ENCODE measurements at regions not wholly inside any gene's neighbourhood (a gene's known extent, or its start where the extent isn't known, plus 50 kb on each side); places are given as distances from the start of the nearest gene placed in this dataset.

DNA sequence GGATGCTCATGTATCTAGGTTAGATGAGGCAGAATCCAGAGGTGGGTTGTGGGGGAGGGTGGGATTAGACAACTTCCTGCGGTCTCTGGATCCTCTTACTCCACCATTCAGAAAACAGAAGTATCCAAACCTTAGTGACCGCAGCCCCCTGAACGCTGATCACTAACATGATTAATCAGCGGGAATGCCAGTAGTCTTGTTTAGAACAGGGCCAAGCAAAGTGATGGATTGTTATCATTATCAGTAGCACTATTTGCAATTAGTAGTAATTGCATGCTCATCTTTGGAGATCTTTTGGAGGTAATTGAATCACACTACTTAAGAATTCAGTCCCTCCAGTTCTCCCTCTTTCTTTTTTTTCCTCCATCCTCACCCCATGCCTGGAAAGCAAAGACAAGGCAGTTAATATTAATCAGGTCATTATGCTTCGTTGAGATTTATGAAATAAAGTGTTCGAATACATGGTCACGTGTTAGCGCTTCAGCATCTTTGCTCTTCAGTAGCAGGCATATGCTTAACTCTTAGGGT lies 182.8 kb upstream of the NTF3 start:
- Histone ChIP-seq H4K20me1 (ENCODE audit: insufficient read depth, low read length) (no peaks in the 10 kb centered on the region), H2AFZ (ENCODE audit: low read length) (no peak overlapping the region), H3K27ac (ENCODE audit: low read depth, low read length, poor library complexity, severe bottlenecking) (no peak overlapping the region), H3K4me3 (ENCODE audit: low read depth, low read length, poor library complexity, severe bottlenecking) (no peak overlapping the region), H3K79me2 (ENCODE audit: insufficient read depth, low read depth, low read length) (no peaks in the 10 kb centered on the region), H3K4me2 (ENCODE audit: low read length) (no peak overlapping the region), H3K9me2 (ENCODE audit: insufficient read depth, low read length) (no peaks in the 10 kb centered on the region), H3K9me3 (ENCODE audit: low read length) (no peaks in the 10 kb centered on the region), H3K36me3 (ENCODE audit: insufficient read depth, low read length) (no peaks in the 10 kb centered on the region), H3K4me1 (ENCODE audit: insufficient read depth, low read length, poor library complexity, severe bottlenecking) (no peaks in the 10 kb centered on the region)
- intact Hi-C loops (cut with micrococcal nuclease; ENCODE audit: unreplicated experiment): no loop called here
- CTCF ChIA-PET (ENCODE audit: unreplicated experiment): no interaction called here
- DNase-seq (ENCODE audit: low spot score): no peak
- POLR2A ChIA-PET: no interaction called here
- TF ChIP-seq, protein P1, sequence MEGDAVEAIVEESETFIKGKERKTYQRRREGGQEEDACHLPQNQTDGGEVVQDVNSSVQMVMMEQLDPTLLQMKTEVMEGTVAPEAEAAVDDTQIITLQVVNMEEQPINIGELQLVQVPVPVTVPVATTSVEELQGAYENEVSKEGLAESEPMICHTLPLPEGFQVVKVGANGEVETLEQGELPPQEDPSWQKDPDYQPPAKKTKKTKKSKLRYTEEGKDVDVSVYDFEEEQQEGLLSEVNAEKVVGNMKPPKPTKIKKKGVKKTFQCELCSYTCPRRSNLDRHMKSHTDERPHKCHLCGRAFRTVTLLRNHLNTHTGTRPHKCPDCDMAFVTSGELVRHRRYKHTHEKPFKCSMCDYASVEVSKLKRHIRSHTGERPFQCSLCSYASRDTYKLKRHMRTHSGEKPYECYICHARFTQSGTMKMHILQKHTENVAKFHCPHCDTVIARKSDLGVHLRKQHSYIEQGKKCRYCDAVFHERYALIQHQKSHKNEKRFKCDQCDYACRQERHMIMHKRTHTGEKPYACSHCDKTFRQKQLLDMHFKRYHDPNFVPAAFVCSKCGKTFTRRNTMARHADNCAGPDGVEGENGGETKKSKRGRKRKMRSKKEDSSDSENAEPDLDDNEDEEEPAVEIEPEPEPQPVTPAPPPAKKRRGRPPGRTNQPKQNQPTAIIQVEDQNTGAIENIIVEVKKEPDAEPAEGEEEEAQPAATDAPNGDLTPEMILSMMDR (conservative IDR thresholded peaks at IDR 0.05; ENCODE audit: low read length): no peak
- no peak for TF ChIP-seq EZH2phosphoT487 (IDR thresholded peaks at IDR 0.05; ENCODE audit: borderline replicate concordance, low read depth, low read length)
- BruUV-seq (replicated peaks): no TSS peak

DNA sequence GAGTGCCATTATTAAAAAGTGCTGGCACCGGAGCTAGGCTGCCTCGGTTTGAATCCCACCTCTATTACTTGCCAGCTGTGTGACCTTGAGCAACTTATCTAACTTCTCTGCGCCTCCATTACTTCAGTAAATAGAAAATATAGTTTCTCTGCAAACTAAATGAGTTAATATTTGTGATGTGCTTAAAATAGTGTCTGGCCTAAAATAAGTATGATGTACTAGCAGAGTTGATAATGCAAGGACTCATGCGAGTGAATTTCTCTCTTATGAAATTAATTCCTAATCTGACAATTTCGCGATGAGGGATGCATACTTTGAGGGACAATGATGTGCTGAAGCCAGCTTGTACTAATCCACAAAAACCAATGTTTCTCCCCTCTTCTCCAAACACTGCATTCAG lies 180.8 kb upstream of the NTF3 start:
- Histone ChIP-seq H3K79me2 (ENCODE audit: insufficient read depth, low read depth, low read length) (no peaks in the 10 kb centered on the region), H3K9me3 (ENCODE audit: low read length) (no peaks in the 10 kb centered on the region), H3K27ac (ENCODE audit: low read depth, low read length, poor library complexity, severe bottlenecking) (no peak overlapping the region), H3K9me2 (ENCODE audit: insufficient read depth, low read length) (no peaks in the 10 kb centered on the region), H2AFZ (ENCODE audit: low read length) (no peak overlapping the region), H3K36me3 (ENCODE audit: insufficient read depth, low read length) (no peaks in the 10 kb centered on the region), H4K20me1 (ENCODE audit: insufficient read depth, low read length) (no peaks in the 10 kb centered on the region), H3K4me2 (ENCODE audit: low read length) (no peak overlapping the region), H3K4me1 (ENCODE audit: insufficient read depth, low read length, poor library complexity, severe bottlenecking) (no peaks in the 10 kb centered on the region), H3K4me3 (ENCODE audit: low read depth, low read length, poor library complexity, severe bottlenecking) (no peak overlapping the region)
- intact Hi-C loops (cut with micrococcal nuclease; ENCODE audit: unreplicated experiment): no loop called here
- POLR2A ChIA-PET: no interaction called here
- DNase-seq (ENCODE audit: low spot score): no peak
- TF ChIP-seq, protein P1 (conservative IDR thresholded peaks at IDR 0.05; ENCODE audit: low read length): no peak
- TF ChIP-seq EZH2phosphoT487 (IDR thresholded peaks at IDR 0.05; ENCODE audit: borderline replicate concordance, low read depth, low read length): no peak
- no TSS peak for BruUV-seq (replicated peaks)
- CTCF ChIA-PET (ENCODE audit: unreplicated experiment): no interaction called here

DNA sequence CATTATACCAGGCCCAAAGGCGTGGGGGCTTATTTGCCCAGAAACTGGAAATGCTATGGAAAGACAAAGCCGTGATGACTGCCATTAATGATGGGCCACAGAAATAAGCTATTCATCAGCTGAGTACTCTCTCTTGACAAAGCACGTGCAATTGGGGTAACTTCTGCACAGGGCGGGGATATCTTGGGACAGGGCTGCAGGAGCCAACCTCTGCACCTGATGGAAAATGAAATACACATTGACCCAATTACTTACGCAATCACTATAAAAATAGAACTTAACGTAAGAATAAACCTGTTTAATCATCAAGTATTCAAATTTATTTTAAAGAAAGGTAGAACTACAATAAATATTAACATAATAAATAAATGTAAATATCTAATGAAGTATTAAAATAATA lies 180.1 kb upstream of the NTF3 start:
- Histone ChIP-seq H3K9me3 (ENCODE audit: low read length) (no peaks in the 10 kb centered on the region), H4K20me1 (ENCODE audit: insufficient read depth, low read length) (no peaks in the 10 kb centered on the region), H3K4me2 (ENCODE audit: low read length) (no peak overlapping the region), H3K36me3 (ENCODE audit: insufficient read depth, low read length) (no peaks in the 10 kb centered on the region), H3K4me1 (ENCODE audit: insufficient read depth, low read length, poor library complexity, severe bottlenecking) (no peaks in the 10 kb centered on the region), H3K4me3 (ENCODE audit: low read depth, low read length, poor library complexity, severe bottlenecking) (no peak overlapping the region), H2AFZ (ENCODE audit: low read length) (no peak overlapping the region), H3K9me2 (ENCODE audit: insufficient read depth, low read length) (no peaks in the 10 kb centered on the region), H3K79me2 (ENCODE audit: insufficient read depth, low read depth, low read length) (no peaks in the 10 kb centered on the region), H3K27ac (ENCODE audit: low read depth, low read length, poor library complexity, severe bottlenecking) (no peak overlapping the region)
- ChIA-PET CTCF (ENCODE audit: unreplicated experiment) (no interaction called here), POLR2A (no interaction called here)
- no peak for TF ChIP-seq EZH2phosphoT487 (IDR thresholded peaks at IDR 0.05; ENCODE audit: borderline replicate concordance, low read depth, low read length)
- TF ChIP-seq, protein P1 (conservative IDR thresholded peaks at IDR 0.05; ENCODE audit: low read length): no peak
- intact Hi-C loops (cut with micrococcal nuclease; ENCODE audit: unreplicated experiment): no loop called here
- DNase-seq (ENCODE audit: low spot score): no peak
- no TSS peak for BruUV-seq (replicated peaks)

Measured in OCI-LY7 (cell line).